Cardiac septum (tissue), 1 donor: ENCODE measurements at regions not wholly inside any gene's neighbourhood (a gene's known extent, or its start where the extent isn't known, plus 50 kb on each side); places are given as distances from the start of the nearest gene placed in this dataset.
"Not testable (repeated sequence)": the region's sequence is repeated elsewhere in the genome, so short reads cannot be mapped to it uniquely, and the experiment has no call there.

Experiments used
- DNase-seq: peaks from one replicate; pipeline ENCODE4 v3.0.0-alpha.2; 2020; ENCODE audit warnings: low spot score
- intact Hi-C: fragments of 100-400 bp; cut with DNase I; formaldehyde crosslinking; loops from one replicate; pipeline ENCODE4 v1.14.0; 2022
- donor health status: DM: no; HTN: no; CAD: no.

DNA sequence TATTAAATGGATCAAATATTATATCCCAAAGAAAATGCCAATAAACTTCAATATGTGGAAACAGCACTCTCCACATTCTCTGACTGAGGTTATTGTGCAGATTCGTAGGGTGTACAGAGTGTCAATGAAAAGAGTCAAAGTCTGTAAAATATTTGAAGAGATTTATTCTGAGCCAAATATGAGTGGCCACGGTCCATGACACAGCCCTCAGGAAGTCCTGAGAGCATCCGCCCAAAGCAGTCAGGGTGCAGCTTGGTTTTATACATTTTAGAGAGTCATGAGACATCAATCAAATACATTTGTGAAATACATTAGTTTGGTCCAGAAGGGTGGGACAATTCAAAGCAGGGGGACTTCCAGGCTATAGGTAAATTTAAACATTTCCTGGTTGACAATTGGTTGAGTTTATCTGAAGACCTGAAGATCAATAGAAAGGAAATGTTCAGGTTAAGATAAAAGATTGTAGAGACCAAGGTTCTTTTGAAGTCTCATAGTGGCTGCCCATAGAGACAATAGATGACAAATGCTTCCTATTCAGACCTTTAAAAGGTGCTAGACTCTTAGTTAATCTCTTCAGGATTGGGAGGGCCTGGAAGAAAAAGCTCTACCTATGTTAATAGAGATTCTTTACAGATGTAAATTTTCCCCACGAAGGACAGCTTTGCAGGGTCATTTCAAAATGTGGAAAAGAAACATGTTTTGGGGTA, 569.5 kb downstream of the MATN1 start:
- DNase-seq, result no peak
- intact Hi-C loops, result no loop called here

DNA sequence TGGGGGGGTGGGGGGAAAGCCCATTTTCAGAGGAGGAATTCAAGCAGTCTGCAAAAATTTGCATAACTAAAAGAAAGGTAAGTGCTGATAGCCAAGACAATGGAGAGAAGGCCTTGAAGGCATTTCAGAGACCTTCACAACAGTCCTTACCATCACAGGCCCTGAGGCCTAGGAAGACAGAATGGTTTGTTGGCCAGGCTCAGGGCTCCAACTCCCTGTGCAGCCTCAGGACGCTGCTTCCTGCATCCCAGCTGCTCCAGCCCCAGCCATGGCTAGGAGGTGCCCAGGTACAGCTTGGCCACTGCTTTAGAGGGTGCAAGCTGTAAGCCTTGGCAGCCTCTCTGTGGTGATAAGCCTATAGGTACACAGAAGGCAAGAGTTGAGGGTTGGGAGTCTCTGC, 571.6 kb downstream of the MATN1 start:
- intact Hi-C loops, result no loop called here
- DNase-seq, result no peak

GRCh38 chr1:30151119-30151518, 572.3 kb downstream of the MATN1 start:
- no peak for DNase-seq
- intact Hi-C loops, result no loop called here

DNA sequence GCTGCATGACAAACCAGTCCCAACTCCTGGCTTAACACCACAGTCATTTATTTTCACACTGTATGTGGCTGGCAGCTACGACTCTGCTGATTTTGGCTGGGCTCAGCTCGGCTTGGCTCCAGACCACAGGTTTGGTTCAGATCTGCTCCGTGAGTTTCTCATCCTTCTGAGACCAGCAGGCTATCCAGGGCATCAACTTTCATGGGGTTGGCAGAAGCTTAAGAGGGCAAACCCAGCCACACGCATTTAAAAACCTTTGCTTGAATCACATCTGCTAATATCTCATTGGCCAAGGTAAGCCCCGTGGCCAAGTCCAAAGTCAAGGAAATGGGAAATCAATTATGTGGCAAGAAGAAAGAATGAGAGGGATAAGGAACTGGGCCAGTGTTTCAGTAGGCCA, 574.2 kb downstream of the MATN1 start:
- DNase-seq, result no peak
- intact Hi-C loops, result no loop called here

DNA sequence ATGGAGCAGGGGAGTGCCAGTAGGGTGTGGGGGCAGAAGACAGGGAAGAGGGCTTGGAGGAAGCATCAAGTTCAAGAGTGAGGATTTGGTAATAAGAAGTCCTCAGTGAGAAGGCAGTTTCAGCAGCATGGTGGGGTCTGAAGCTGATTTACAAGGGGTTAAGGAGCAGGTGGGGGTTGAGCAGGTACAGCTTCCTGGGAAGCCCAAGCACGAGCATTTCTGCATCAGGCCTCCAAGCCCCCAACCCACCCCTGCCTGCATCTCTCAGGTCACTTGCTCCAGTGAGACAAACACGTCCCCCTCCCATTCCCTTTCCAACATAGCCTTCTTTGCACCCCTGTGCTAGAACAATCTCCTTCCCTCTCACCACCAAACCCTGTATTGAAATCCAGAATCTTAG, 574.7 kb downstream of the MATN1 start:
- no peak for DNase-seq
- intact Hi-C loops, result no loop called here

GRCh38 chr1:30147188-30147587, 576.2 kb downstream of the MATN1 start:
- intact Hi-C loops, result no loop called here
- no peak for DNase-seq

GRCh38 chr1:30146448-30146847, 576.9 kb downstream of the MATN1 start:
- intact Hi-C loops, result no loop called here
- DNase-seq, result no peak

DNA sequence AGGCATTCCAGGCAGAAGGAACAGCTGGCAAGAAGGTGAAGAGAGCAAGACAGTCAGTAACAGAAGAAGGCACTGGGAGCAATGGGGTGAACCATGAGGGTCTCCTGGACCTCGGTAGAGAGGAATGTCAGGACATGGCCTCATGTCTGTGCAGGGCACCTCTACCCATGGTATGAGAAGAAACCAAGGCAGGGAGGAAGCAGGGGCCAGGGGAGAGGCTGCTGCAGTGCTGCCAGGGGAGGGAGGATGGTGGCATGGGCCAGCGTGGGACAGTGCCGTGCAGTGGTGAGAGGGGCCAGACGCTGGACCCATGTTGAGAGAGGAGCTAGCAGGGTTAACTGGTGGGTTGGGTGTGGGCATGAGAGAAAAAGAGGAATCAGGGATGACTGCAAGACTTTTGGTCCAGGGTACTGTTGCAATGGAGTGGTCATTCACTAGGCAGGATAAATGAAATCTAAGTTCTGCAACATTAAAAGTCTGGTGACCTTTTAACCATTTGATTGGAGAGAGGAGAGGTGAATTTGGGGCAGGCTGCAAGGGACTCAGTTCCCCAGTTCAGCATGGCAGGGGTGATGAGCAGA, 577.6 kb downstream of the MATN1 start:
- intact Hi-C loops, result no loop called here
- DNase-seq, result no peak

DNA sequence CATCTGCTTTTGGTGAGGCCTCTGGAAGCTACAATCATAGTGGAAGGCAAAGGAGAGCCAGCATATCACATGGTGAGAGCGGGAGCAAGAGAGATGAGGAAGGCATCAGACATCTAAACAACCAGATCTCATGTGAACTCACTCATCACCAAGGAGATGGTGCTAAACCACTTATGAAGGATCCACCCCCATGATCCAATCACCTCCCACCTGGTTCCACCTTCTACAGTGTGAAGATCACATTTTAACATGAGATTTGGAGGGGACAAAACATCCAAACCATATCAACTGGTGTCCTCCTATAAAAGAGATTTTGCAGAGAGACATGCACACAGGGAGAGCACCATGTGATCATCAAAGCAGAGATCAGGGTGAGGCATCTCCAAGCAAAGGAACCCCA, 578.6 kb downstream of the MATN1 start:
- no peak for DNase-seq
- intact Hi-C loops, result no loop called here

GRCh38 chr1:30143517-30143916, 579.9 kb downstream of the MATN1 start:
- DNase-seq, result no peak
- intact Hi-C loops, result no loop called here

GRCh38 chr1:30140566-30140965, 582.8 kb downstream of the MATN1 start:
- DNase-seq, result no peak
- intact Hi-C loops, result no loop called here

GRCh38 chr1:30138891-30139290, 584.5 kb downstream of the MATN1 start:
- intact Hi-C loops, result no loop called here
- no peak for DNase-seq

GRCh38 chr1:30137001-30137400, 586.4 kb downstream of the MATN1 start:
- no peak for DNase-seq
- intact Hi-C loops, result no loop called here

DNA sequence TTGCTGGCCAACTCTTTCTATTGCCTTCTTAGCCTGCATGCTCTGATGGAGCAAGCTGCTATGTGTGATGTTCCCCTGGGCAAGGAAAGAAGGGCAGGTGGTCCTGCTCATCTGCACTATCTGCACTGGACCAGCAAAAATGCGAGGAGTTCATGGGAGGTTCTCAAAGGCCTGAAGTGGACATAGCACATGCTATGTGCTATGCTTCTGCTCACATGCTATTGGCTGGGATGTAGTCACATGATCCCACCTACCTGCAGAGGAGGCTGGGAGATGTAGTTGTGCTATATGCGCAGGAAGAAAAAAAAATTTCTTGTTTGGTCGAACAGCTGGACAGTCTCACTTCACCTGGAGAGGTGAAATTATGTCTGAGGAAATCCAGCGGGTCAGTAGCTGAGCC, 587.7 kb downstream of the MATN1 start:
- intact Hi-C loops, result no loop called here
- no peak for DNase-seq

- intact Hi-C loops, result no loop called here
- no peak for DNase-seq
Measured at GRCh38 chr1:30134466-30135217, 588.7 kb downstream of the MATN1 start.

DNA sequence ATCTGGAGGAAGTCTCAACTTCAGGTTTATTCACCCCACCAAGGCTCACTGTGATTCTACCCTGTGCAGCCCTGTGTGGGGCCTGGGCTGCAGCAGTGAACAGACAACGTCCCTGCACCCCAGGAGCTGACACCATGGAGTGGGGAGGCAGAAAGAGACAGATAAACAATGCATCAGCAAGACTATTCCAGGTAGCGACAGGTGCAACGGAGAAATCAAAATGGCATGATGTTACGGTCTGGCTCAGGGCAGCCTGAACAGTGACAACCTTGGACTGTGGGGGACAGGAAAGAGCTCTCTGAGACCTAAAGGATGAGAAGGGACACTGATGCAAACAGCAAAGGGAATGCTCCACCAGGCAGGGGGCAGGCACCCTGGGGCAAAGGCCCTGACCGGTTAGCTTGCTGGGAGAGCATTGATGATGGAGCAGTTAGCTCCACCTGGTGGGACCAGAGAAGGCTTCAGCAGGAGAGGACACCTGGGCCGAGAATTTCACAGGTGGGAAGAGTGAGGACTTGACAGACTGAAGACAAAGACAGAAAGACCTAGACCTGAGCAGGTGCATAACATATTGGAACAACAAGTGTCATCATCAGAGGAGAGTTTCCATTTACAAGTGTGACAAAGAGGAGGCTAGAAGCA, 589.9 kb downstream of the MATN1 start:
- no peak for DNase-seq
- intact Hi-C loops, result no loop called here

DNA sequence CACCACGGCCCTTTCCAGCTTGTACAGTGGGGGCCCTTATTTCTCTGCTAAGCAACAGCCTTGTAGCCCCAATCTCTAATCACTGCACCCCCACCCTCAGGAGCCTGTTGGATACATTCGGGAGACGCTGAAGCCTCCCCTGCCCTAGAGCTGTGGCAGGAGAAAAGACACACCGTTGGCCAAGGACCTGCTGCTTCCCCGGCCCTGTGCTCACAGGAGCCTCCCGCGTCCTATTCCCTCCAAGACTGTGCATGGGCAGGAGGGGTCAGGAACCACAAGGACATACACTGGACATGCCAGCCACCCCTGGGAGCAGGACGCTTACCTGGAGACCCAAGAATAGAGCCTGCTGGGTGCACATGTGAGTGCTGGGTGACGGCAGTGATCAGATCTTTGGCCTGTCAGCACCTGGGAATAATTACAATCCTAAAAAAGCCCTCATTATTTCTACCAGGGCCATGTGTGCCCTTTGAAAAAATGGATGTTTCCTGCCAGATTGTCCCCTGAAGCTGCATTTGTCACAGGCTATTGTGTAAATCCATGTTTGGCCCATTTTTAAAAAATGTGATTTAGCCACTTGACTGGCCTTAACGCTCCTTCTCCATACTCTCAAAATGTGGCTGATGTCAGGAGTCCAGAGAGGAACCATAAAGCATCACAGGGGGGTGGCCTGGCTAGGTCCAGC, 590.6 kb downstream of the MATN1 start:
- intact Hi-C loops, result no loop called here

GRCh38 chr1:30130566-30130965, 592.8 kb downstream of the MATN1 start:
- intact Hi-C loops, DNase-seq: not testable (repeated sequence)

More for the DNA sequence above, 590.6 kb downstream of the MATN1 start:
- peak; percentile 29 for DNase-seq

DNA sequence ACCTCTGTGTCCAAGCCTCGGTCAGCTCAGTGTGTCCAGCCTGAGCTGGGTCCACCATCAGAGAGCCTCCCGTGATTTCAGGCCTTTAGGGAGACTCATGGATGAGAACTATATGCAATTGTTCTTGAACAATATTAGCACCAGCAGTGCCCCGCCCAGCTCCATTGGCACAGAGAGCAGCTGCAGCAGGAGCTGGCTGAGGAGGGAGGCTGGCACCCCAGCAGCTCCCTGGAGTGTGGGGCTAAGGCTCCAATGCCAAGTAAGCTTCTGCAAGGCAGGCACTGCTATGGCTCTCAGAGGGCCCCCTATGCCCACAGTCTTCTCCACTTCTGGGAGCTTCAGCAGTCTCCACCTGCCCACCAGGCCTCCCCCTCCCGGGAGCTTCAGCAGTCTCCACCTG, 593.3 kb downstream of the MATN1 start:
- intact Hi-C loops, result no loop called here
- DNase-seq, result peak; percentile 62
